ENCODE measurements at regions not wholly inside any gene's neighbourhood (a gene's known extent, or its start where the extent isn't known, plus 50 kb on each side); places are given as distances from the start of the nearest gene placed in this dataset.

- TF ChIP-seq MAZ (IDR thresholded peaks at IDR 0.05; ENCODE audit: borderline replicate concordance, low read depth, low read length) (no peak), MAFK (IDR thresholded peaks at IDR 0.05; ENCODE audit: low read depth, low read length) (no peak), RAD21 (IDR thresholded peaks at IDR 0.05; ENCODE audit: low read length) (no peak), BHLHE40 (IDR thresholded peaks at IDR 0.05; ENCODE audit: low read depth, low read length) (no peak), RCOR1 (IDR thresholded peaks at IDR 0.05; ENCODE audit: insufficient replicate concordance, low read length) (no peak), ELK1 (IDR thresholded peaks at IDR 0.05; ENCODE audit: borderline replicate concordance, low read depth, low read length) (no peak)
- Histone ChIP-seq H3K9ac (ENCODE audit: low read depth, low read length) (no peak overlapping the region), H4K5ac (ENCODE audit: low read depth, low read length) (no peak overlapping the region), H3K4me2 (ENCODE audit: low read depth, low read length) (no peak overlapping the region), H3K14ac (replicated peaks; ENCODE audit: low read depth, low read length) (no peak overlapping the region), H2AK5ac (ENCODE audit: low read depth, low read length) (no peak overlapping the region), H3K27me3 (ENCODE audit: control insufficient read depth, insufficient read depth, low read length) (no peaks in the 10 kb centered on the region), H3K4me3 (ENCODE audit: insufficient read depth, low read depth, low read length) (no peak overlapping the region), H3K27ac (ENCODE audit: insufficient read depth, low read length) (no peak overlapping the region), H4K20me1 (ENCODE audit: insufficient read depth, low read length) (no peaks in the 10 kb centered on the region), H2BK120ac (ENCODE audit: low read depth, low read length) (no peak overlapping the region), H3K56ac (ENCODE audit: extremely low read depth, insufficient read depth, low read length) (no peak overlapping the region), H4K8ac (ENCODE audit: low read depth in 2 of 2, low read length in 2 of 2) (no peak overlapping the region), H4K91ac (ENCODE audit: insufficient read depth, low read depth, low read length) (no peak overlapping the region), H3K36me3 (ENCODE audit: control insufficient read depth, insufficient read depth, low read length) (no peaks in the 10 kb centered on the region), H3K18ac (ENCODE audit: low read depth, low read length) (no peak overlapping the region), H2BK5ac (ENCODE audit: low read depth, low read length, poor library complexity, severe bottlenecking) (no peak overlapping the region), H3K79me1 (ENCODE audit: low read depth in 1 of 2, low read length in 2 of 2) (no peaks in the 10 kb centered on the region), H3K9me1 (ENCODE audit: insufficient read depth, low read length) (no peaks in the 10 kb centered on the region), H3K4ac (ENCODE audit: low read depth, low read length) (no peak overlapping the region), H3K4me1 (ENCODE audit: control insufficient read depth, insufficient read depth, low read length) (no peaks in the 10 kb centered on the region), H3K9me3 (ENCODE audit: control insufficient read depth, insufficient read depth, low read length) (peaks cover 63% of the 10 kb centered on the region), H2BK20ac (ENCODE audit: low read depth, low read length) (no peak overlapping the region), H2BK15ac (ENCODE audit: low read depth, low read length) (no peak overlapping the region), H3K23ac (ENCODE audit: low read depth, low read length) (no peak overlapping the region), H2AK9ac (replicated peaks; ENCODE audit: low read depth, low read length, poor library complexity) (no peak overlapping the region), H2AFZ (replicated peaks; ENCODE audit: low read length, poor library complexity) (no peak overlapping the region)
- POLR2A ChIA-PET (ENCODE audit: unreplicated experiment), result no interaction called here
- DNase-seq (no peak), ATAC-seq (ENCODE audit: low read depth) (no peak)
- no TSS peak for BruUV-seq (replicated peaks)
- in situ Hi-C loops (cut with MboI; ENCODE audit: low sequenced_read_pairs) (no loop called here), dilution Hi-C loops (cut with HindIII; ENCODE audit: low sequenced_read_pairs, unreplicated experiment) (no loop called here), intact Hi-C loops (cut with micrococcal nuclease) (no loop called here)
- WGBS, 2 experiments (ENCODE audit: extremely low coverage in 2 of 2, insufficient read length in 1 of 2), result 56% methylated on average over 10 of the region's 20 CpGs; no CpG with 5 or more reads in 1 of the 2 experiments
- CTCF ChIA-PET, result no interaction called here
Measured at GRCh38 chr22:48185071-48186055, 1422.9 kb downstream of the TBC1D22A start.

All from IMR-90 (cell line).